ENCODE measurements at regions not wholly inside any gene's neighbourhood (a gene's known extent, or its start where the extent isn't known, plus 50 kb on each side); places are given as distances from the start of the nearest gene placed in this dataset.
A peak's percentile ranks its signal among the peaks of the same experiment; 100 is the strongest.

GRCh38 chr6:169165561-169166300 is 87.9 kb downstream of the THBS2 start:
- no peak for DNase-seq (ENCODE audit: low read depth)

- no peak for DNase-seq (ENCODE audit: low read depth)
Observed at GRCh38 chr6:169164986-169165385, 88.7 kb downstream of the THBS2 start.

DNA sequence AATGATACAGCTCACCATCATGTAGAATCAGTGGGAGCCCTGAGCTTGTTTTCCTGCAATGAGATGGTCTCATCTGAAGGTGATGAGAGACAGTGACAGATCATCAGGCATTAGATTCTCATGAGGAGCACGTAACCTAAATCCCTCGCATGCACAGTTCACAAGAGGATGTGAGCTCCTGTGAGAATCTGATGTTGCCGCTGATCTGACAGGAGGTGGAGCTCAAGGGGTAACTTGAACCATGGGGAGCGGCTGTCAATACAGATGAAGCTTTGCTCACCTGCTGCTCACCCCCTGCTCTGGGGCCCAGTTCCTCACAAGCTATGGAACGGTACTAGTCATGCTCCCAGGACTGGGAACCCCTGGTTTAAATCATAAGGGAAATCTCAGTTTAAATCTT is 89.2 kb downstream of the THBS2 start:
- DNase-seq (ENCODE audit: low read depth), result no peak

DNA sequence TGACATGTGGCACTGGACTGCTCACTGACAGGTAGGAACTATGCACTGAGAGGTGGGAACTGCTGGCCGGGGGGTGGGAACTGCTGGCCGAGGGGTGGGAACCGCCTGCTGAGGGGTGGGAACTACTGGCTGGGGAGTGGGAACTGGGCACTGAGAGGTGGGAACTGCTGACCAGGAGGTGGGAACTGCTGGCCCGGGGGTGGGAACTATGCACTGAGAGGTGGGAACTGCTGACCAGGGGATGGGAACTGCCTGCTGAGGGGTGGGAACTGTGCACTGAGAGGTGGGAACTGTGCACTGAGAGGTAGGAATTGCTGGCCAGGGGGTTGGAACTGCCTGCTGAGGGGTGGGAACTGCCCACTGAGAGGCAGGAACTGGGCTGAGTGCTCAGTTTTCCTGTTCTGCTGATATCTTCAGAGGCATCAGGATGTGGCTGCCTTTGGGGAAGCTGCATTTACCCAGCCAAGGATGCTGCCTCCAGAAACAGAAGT is 90.2 kb downstream of the THBS2 start:
- no peak for DNase-seq (ENCODE audit: low read depth)

GRCh38 chr6:169162752-169163407 is 90.8 kb downstream of the THBS2 start:
- peak; percentile 70 for DNase-seq (ENCODE audit: low read depth)

DNA sequence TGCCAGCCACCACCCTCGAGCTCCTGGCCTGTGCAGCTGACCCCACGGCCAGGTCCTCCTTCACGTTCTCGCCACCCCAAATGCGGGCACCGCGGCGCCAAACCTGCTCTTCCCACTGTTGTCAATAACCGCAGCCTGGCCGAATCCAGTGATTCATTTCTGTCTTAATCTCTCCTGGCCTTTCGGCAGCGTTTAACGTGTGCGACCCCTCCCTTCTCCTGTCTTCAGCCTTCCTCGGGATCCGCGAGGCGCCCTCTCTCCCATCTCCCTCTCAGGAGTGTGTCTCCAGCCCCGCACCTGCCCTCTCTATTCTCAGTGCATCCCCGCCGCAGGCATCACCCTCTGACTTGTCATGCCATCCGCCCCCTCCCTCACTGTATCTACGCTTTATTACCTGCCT is 91.4 kb downstream of the THBS2 start:
- no peak for DNase-seq (ENCODE audit: low read depth)

DNA sequence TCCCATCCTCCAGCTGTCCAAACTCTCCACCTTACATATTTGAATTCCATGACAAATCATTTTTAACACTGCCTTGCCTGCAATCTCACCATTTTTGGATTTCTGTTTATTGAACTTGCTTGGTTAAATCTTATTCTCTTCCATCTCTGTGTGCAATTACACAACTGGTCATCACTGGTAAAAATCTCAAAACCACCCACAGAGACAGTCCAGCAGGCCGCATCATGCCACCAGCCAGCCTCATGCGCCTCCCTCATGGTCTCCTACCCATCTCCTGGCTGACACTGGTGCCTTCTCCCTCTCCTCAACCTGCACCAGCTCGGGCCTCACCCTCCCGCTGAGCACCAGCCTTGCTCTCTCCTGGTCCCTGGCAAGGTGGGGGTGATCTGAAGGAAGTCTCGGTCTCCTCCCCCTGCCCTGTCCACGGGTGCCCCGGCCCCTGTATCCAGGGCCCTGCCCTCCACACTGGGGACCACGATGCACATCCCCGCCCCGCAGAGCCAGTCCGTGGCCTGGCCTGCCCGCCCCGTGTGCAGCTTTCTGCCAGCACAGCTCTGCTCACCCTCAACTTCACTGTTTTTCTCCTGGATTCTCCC is 92.0 kb downstream of the THBS2 start:
- no peak for DNase-seq (ENCODE audit: low read depth)

DNA sequence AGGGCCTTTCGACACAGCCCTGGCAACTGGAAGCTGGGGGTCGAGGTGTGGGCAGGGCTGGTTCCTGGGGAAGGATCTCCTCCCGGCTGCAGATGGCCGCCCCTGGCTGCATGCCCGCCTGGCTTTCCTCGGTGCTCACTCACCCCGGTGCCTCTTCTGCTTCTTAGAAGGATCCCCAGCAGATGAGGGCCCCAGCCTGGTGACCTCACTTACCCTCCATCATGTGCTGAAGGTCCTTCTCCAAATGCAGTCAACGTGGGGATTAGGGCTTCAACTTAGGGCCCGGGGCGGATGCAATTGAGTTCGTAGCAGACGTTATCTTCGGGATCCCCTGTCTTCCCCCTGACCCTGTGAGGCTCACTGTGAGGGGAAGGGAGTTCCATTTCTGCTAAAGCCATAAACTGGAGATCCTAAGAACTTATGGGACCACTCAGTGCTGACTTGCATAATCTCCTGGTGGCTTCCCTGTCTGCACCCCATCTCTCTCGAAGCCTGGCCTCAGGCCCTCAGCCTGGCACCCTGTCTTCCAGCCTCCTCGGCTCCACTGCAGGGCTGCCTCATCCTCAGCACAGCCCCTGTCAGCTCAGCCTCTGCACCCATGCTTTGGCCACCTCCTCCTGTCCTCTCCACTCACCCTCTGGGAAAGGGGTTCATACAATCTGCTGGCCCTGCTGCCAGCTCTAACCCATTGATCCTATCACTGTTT is 92.6 kb downstream of the THBS2 start:
- DNase-seq (ENCODE audit: low read depth), result no peak

DNA sequence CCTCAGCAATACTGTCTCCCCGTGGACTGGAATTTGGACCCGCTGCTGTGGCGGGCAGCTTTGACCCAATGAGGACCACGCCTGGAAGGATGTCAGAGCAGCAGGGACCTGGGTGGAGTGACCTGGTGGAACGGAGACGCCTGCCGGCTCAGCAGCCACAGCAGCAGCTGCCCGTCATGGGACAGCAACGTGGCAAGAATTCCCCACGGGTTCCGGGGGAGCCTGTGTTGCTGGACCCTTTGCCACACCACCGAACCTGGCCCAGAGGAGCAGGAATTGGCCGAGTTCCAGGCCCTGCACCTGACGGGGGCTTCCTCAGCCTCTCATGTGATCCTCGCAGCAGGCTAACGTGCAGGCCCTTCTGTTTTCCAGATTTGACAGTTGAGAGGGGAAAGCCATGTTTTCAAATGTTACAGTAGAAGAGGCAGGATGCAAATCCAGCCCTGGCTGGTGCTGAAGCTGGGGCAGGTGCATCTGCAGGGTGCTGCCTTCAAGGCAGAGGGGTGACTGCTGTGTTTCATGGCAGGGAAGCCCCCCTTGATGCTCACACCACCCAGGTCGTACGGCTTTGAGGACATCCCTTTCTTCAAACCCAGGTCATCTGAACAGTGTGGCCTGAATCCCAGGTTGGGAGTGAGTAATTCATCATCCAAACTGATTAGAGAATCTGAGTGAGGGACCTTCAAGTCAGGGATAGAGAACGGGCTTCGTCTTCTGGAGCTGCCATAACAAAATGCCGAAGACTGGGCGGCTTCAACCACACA is 93.4 kb downstream of the THBS2 start:
- no peak for DNase-seq (ENCODE audit: low read depth)

GRCh38 chr6:169159331-169159730 is 94.3 kb downstream of the THBS2 start:
- DNase-seq (ENCODE audit: low read depth), result no peak

DNA sequence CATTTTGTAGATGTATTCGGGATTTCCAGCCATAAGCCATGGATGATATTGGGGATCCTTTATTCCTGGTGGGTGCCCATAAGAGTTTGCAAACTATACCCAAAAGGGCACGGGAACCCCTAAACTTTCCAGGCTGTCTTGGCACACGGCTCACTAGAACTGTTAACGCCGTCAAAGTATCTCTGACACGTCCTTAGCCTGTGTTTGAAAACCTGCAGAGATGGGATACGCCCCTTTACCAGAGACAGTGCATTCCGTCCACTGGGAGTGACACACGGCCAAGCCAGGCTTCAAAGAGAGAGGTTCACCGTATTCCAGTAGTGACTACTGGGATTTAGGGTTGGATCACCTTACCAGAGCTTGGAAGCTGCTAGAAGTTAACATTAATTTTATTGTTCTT is 95.0 kb downstream of the THBS2 start:
- DNase-seq (ENCODE audit: low read depth), result no peak

- DNase-seq (ENCODE audit: low read depth), result no peak
Observed at GRCh38 chr6:169158174-169158573, 95.5 kb downstream of the THBS2 start.

DNA sequence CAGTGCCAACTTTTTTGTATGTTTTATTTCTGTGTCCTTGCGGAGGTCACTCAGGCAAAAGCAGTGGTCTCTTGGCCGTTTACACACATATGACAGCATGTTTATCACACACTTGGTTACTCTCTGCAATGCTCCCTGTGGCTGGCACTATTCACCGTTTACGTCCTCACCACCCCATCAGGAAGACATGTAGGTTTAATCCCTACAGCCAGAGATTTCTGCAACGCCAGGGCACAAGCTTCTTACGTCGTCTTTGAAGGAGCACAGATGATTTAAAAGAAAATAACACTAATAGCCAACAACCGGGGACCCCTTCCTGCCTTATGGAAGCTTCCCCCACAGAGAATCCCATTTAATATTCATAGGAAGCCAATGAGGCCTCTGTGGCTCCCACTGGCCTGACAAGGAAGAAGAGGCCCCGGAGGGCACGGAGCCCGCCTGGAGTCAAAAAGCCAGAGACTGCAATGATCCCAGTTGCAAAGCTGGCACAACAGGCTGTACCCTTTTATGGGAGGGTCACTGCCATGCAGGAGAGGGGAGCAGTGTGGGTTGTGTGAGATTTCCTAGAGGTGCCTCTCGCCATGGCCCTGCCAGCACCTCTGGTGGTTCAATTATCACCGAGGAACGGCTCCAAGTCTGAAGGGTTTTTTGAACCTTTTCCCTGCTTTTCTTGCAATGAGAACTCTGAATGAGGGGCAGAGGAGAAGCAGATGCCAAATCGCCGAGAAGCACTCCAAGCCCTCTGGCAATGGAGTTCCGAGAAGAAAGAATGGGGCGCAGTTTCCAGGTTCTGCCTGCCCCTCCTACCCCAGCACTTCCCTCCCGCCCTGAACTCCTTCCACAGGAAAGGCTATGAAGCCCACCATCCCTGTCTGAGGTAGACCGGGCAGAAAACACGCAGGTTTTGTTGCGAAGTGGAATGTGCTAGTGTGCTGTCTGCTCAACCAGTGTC is 96.2 kb downstream of the THBS2 start:
- no peak for DNase-seq (ENCODE audit: low read depth)

- DNase-seq (ENCODE audit: low read depth), result no peak
Observed at GRCh38 chr6:169156793-169157147, 96.9 kb downstream of the THBS2 start.

- no peak for DNase-seq (ENCODE audit: low read depth)
Observed at GRCh38 chr6:169156108-169156792, 97.4 kb downstream of the THBS2 start.

DNA sequence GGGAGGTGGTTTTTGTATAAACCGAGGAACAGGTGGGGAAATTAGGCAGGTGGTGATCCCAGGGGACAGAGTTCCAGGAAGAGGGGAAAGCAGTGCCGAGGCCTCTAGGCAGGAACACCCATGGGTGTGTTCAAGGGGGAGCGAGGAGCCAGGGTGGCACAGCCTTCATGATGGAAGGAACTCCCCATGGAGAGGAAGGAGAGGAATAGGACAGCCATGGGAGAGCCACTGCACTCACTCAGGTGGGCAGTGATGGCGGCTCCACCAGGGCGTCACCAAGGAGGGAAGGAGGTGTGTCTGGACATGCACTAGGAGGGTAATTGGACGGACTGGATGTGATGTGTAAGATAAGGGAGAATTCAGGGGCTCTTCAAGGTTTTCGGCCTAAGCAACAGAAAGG is 98.2 kb downstream of the THBS2 start:
- DNase-seq (ENCODE audit: low read depth), result no peak

DNA sequence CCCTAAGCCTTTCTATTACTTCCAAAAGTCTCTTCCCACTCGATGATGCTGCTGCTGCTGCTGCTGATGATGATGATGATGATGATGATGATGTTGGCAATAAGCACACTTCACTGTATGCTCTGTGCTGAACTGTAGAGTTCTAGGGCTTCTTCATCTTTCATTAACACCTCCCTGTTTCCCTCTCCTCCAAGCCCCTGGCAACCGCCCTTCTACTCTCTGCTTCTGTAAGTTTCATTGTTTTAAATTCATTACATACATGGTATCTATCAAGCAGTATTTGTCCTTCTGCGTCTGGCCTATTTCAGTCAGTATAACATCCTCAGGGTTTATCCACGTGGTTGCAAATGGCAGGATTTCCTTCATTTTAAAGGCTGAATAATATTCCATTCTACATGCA is 100.2 kb downstream of the THBS2 start:
- DNase-seq (ENCODE audit: low read depth), result no peak

GRCh38 chr6:169146521-169146920 is 107.1 kb downstream of the THBS2 start:
- no peak for DNase-seq (ENCODE audit: low read depth)

DNA sequence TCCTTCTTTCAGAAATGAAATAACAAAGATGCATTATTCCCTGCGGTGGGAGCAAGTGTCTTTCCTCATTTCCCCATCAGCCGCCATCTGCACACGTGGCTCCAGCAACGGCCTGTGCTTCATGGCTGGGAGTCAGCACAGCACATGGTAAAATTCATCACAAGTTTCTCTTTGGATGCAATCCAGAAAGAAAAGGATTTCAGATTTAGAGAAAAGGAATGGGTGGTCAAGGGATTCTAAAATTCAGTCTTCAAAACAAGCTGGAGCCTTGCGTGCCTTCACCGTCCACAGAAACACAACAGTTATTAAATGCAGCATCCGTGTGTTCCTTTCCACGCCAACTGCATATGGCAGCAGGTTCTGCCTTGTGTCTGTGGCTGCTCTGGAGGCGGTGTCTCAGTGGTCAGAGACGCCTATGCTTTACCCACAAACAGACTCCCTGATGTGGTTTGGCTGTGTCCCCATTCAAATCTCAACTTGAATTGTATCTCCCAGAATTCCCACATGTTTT is 107.6 kb downstream of the THBS2 start:
- DNase-seq (ENCODE audit: low read depth), result no peak

DNA sequence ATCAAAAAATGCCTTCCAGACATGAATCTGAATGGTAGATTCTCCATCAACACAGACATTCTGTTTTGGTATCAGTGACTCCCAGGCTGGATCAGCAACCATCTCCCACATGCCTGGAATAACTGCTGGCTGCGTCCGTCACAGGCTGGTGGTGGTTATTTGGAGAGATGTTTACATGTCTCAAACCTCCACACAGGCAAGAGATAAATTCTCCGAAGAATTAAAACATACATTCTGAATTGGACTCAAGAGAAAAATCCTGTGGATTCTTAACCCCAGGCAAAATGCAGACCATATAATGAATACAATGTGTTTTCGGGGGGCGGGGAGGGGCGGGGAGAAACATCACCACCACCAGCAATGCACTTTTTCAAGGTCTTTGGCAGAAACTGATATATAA is 108.2 kb downstream of the THBS2 start:
- no peak for DNase-seq (ENCODE audit: low read depth)
